Hepatocyte (in vitro differentiated cells): ENCODE measurements at regions not wholly inside any gene's neighbourhood (a gene's known extent, or its start where the extent isn't known, plus 50 kb on each side); places are given as distances from the start of the nearest gene placed in this dataset.
"Not testable (repeated sequence)": the region's sequence is repeated elsewhere in the genome, so short reads cannot be mapped to it uniquely, and the experiment has no call there.

Experiments
- CTCF ChIP-seq: fragments of 200-600 bp; sonication (generic); IDR thresholded peaks from 2 replicates; pipeline ENCODE4 v1.5.1; 2016; ENCODE audit warnings: antibody characterized with exemption, mild to moderate bottlenecking; ENCODE audit not compliant: poor library complexity
- EZH2 ChIP-seq: fragments of 200-600 bp; sonication (generic); IDR thresholded peaks from 2 replicates; pipeline ENCODE4 v1.6.1; 2016; ENCODE audit warnings: antibody characterized with exemption, mild to moderate bottlenecking, borderline replicate concordance
- EZH2phosphoT487 ChIP-seq: fragments of 200-600 bp; sonication (generic); IDR thresholded peaks from one replicate; pipeline ENCODE4 v1.6.1; 2018; ENCODE audit warnings: antibody characterized with exemption, mild to moderate bottlenecking, low read depth, moderate library complexity; ENCODE audit not compliant: unreplicated experiment, severe bottlenecking

GRCh38 chr21:6561578-6561977 lies 3959.8 kb upstream of the TPTE start:
- not testable (repeated sequence) for TF ChIP-seq CTCF, EZH2, EZH2phosphoT487
